HepG2 (cell line): ENCODE measurements at regions not wholly inside any gene's neighbourhood (a gene's known extent, or its start where the extent isn't known, plus 50 kb on each side); places are given as distances from the start of the nearest gene placed in this dataset.
A peak's percentile ranks its signal among the peaks of the same experiment; 100 is the strongest.

ENCODE experiments used
- ATAC-seq: fragments of 200-7000 bp; cut with Tn5 transposase; 3 replicates; pipeline ENCODE4 v1.9.1; 2020; ENCODE audit warnings: mild to moderate bottlenecking, moderate library complexity
- BruUV-seq: library from RNA; stranded (reverse); fragments of 400-500 nt; replicated peaks from 2 replicates; lab custom pipeline; 2021; lab: Mats Ljungman, UMichigan
- CTCF ChIA-PET: fragments of 300-600 bp; formaldehyde crosslinking; extraction: SDS; loops from one replicate; lab custom pipeline; 2021; ENCODE audit warnings: low total read pairs, inconsistent platforms, low intra/inter-chr PET ratio; lab: Yijun Ruan, JAX
- POLR2A ChIA-PET: fragments of 350-600 bp; sonication (Branson Sonifier 250); formaldehyde crosslinking; loops from one replicate; lab custom pipeline; 2020; ENCODE audit warnings: antibody characterized with exemption, inconsistent platforms; lab: Yijun Ruan, JAX
- DNase-seq: peaks from one replicate; pipeline ENCODE4 v3.0.0-alpha.2; 2015; ENCODE audit warnings: low spot score
- FAIRE-seq: peaks from 3 replicates; lab custom pipeline; 2011; peaks lifted over from hg19 to GRCh38; lab: Jason Lieb, UNC
- H2AFZ ChIP-seq: one replicate; pipeline ENCODE4 v1.6.1; 2011; ENCODE audit warnings: low read length, inconsistent platforms
- H3K27ac ChIP-seq: fragments of 300-600 bp; 3 replicates; pipeline ENCODE4 v1.8.0; 2011; ENCODE audit warnings: mixed run types, mild to moderate bottlenecking, mixed read lengths, low read length, inconsistent platforms; ENCODE audit not compliant: insufficient read depth; ENCODE audit errors: extremely low read length
- H3K27me3 ChIP-seq, 2 experiments: fragments of 200-600 bp in 1 of 2; 2 replicates in 1 of 2; 3 replicates in 1 of 2; pipeline versions ENCODE4 v1.6.0 to v1.8.0; 2011; ENCODE audit warnings: low read length in 2 of 2, mild to moderate bottlenecking in 2 of 2, moderate library complexity in 2 of 2, inconsistent platforms in 1 of 2; ENCODE audit not compliant: insufficient read depth in 2 of 2, control insufficient read depth in 1 of 2
- H3K36me3 ChIP-seq, 2 experiments: fragments of 200-600 bp in 1 of 2; replicated peaks in 1 of 2; 2 replicates in 1 of 2; 3 replicates in 1 of 2; pipeline versions ENCODE4 v1.5.1 to v1.8.0; 2011; ENCODE audit warnings: low read length in 2 of 2, inconsistent platforms in 1 of 2; ENCODE audit not compliant: insufficient read depth in 2 of 2, control insufficient read depth in 1 of 2
- H3K4me1 ChIP-seq: 2 replicates; pipeline ENCODE4 v1.5.1; 2012; ENCODE audit warnings: low read length, inconsistent platforms; ENCODE audit not compliant: insufficient read depth
- H3K4me2 ChIP-seq: 2 replicates; pipeline ENCODE4 v1.6.0; 2011; ENCODE audit warnings: low read depth, low read length, inconsistent platforms
- H3K4me3 ChIP-seq, 3 experiments: fragments of 200-600 bp in 1 of 3; sonication (generic), shearing (Covaris generic) in 1 of 3; replicated peaks in 1 of 3; 2 replicates each; pipeline ENCODE4 v1.5.1; 2011 to 2016; ENCODE audit warnings: low read length in 3 of 3, inconsistent platforms in 2 of 3, low read depth in 2 of 3, mild to moderate bottlenecking in 2 of 3, control low read depth in 1 of 3, mixed read lengths in 1 of 3; ENCODE audit not compliant: insufficient read depth in 1 of 3
- H3K79me2 ChIP-seq: one replicate; pipeline ENCODE4 v1.6.1; 2011; ENCODE audit warnings: low read length, inconsistent platforms; ENCODE audit not compliant: insufficient read depth
- H3K9ac ChIP-seq: 2 replicates; pipeline ENCODE4 v1.6.0; 2011; ENCODE audit warnings: mild to moderate bottlenecking, low read depth, low read length, inconsistent platforms; ENCODE audit not compliant: insufficient read depth
- H3K9me3 ChIP-seq: 2 replicates; pipeline ENCODE4 v1.5.1; 2012; ENCODE audit warnings: mild to moderate bottlenecking, low read length
- H4K20me1 ChIP-seq: 2 replicates; pipeline ENCODE4 v1.6.0; 2011; ENCODE audit warnings: inconsistent platforms, mild to moderate bottlenecking, low read length, moderate library complexity; ENCODE audit not compliant: insufficient read depth
- FOSL2 ChIP-seq: sonication (generic); formaldehyde crosslinking; IDR thresholded peaks from 2 replicates; pipeline ENCODE4 v1.4.0; 2020; ENCODE audit warnings: missing genetic modification reagents
- FOXP4 ChIP-seq: sonication (generic); formaldehyde crosslinking; IDR thresholded peaks from 2 replicates; pipeline ENCODE4 v1.4.0; 2020; ENCODE audit warnings: missing genetic modification reagents
- HDAC2 ChIP-seq: sonication (generic); formaldehyde crosslinking; IDR thresholded peaks from 2 replicates; pipeline ENCODE4 v1.4.0; 2020; ENCODE audit warnings: missing genetic modification reagents
- HOXA3 ChIP-seq: sonication (generic); formaldehyde crosslinking; IDR thresholded peaks from 2 replicates; pipeline ENCODE4 v1.5.0; 2020; ENCODE audit warnings: missing genetic modification reagents
- KLF15 ChIP-seq: sonication (generic); formaldehyde crosslinking; IDR thresholded peaks from 2 replicates; pipeline ENCODE4 v1.8.1; 2023; ENCODE audit warnings: borderline replicate concordance, mild to moderate bottlenecking, inconsistent platforms, missing genetic modification reagents, mixed read lengths
- NFIC ChIP-seq: IDR thresholded peaks from 2 replicates; pipeline ENCODE4 v1.6.1; 2012; ENCODE audit warnings: mild to moderate bottlenecking, low read length, inconsistent platforms
- NKX3-1 ChIP-seq: sonication (generic); formaldehyde crosslinking; IDR thresholded peaks from 2 replicates; pipeline ENCODE4 v1.5.0; 2020; ENCODE audit warnings: missing genetic modification reagents
- THAP11 ChIP-seq: IDR thresholded peaks from 2 replicates; pipeline ENCODE4 v1.6.1; 2016; ENCODE audit warnings: missing biosample characterization, missing genetic modification reagents
- ZFP82 ChIP-seq: sonication (generic); formaldehyde crosslinking; IDR thresholded peaks from 2 replicates; pipeline ENCODE4 v1.5.1; 2020; ENCODE audit warnings: mild to moderate bottlenecking, missing genetic modification reagents, borderline replicate concordance
- ZNF136 ChIP-seq: sonication (generic); formaldehyde crosslinking; IDR thresholded peaks from 2 replicates; pipeline ENCODE4 v1.8.1; 2022; ENCODE audit warnings: low read depth, mild to moderate bottlenecking, moderate library complexity, missing genetic modification reagents
- ZNF143 ChIP-seq: sonication (generic); formaldehyde crosslinking; IDR thresholded peaks from 2 replicates; pipeline ENCODE4 v1.4.0; 2020; ENCODE audit warnings: missing genetic modification reagents
- WGBS: methylation state at CpG from one replicate; pipeline ENCODE4 v1.1.6; 2017; ENCODE audit warnings: low lambda C conversion rate; 5-methylcytosine and 5-hydroxymethylcytosine counted together
- in situ Hi-C: cut with HindIII; loops from 2 replicates; pipeline ENCODE4 v1.10.0; 2017; ENCODE audit warnings: low pct_unique_long_range_greater_than_20kb; ENCODE audit not compliant: extremely low pct_ligation_motif_present
- intact Hi-C: fragments of 100-400 bp; cut with micrococcal nuclease; formaldehyde crosslinking; loops from one replicate; pipeline ENCODE4 v1.10.0; 2022; ENCODE audit not compliant: unreplicated experiment
- TF ChIP-seq, protein P1 (sequence below): sonication (generic); formaldehyde crosslinking; conservative IDR thresholded peaks from 2 replicates; pipeline ENCODE4 v1.4.0; 2020; ENCODE audit warnings: mild to moderate bottlenecking, missing genetic modification reagents, moderate library complexity
- TF ChIP-seq, protein P2 (sequence below): sonication (generic); IDR thresholded peaks from 2 replicates; pipeline ENCODE4 v1.6.1; 2016; ENCODE audit warnings: low read depth, borderline replicate concordance
- TF ChIP-seq, protein P3 (sequence below): IDR thresholded peaks from 2 replicates; pipeline ENCODE4 v1.6.1; 2016

GRCh38 chr4:37767019-37767418, 59.5 kb upstream of the PGM2 start (continued):
- TF ChIP-seq KLF15 = no peak

- DNase-seq = peak; percentile 78
- Histone ChIP-seq H3K4me2 (no peak overlapping the region), H3K27me3 (peaks cover 0 to 12% of the 10 kb centered on the region in 2 experiments; a peak in 2 of 5 replicates), H3K4me3 (no peak overlapping the region), H3K9me3 (no peaks in the 10 kb centered on the region), H4K20me1 (no peaks in the 10 kb centered on the region), H3K9ac (no peak overlapping the region), H3K36me3 (no peaks in the 10 kb centered on the region), H2AFZ (no peak overlapping the region), H3K79me2 (no peaks in the 10 kb centered on the region), H3K27ac (no peak overlapping the region), H3K4me1 (peaks cover 61% of the 10 kb centered on the region)
- no TSS peak for BruUV-seq
- ChIA-PET POLR2A (no interaction called here), CTCF (no interaction called here)
- in situ Hi-C loops (no loop called here), intact Hi-C loops (no loop called here)
- peak; percentile 58 for FAIRE-seq
- ATAC-seq = peak; percentile 79
- 0% methylated on average over 1 of the region's 1 CpG for WGBS
- TF ChIP-seq, protein P1, sequence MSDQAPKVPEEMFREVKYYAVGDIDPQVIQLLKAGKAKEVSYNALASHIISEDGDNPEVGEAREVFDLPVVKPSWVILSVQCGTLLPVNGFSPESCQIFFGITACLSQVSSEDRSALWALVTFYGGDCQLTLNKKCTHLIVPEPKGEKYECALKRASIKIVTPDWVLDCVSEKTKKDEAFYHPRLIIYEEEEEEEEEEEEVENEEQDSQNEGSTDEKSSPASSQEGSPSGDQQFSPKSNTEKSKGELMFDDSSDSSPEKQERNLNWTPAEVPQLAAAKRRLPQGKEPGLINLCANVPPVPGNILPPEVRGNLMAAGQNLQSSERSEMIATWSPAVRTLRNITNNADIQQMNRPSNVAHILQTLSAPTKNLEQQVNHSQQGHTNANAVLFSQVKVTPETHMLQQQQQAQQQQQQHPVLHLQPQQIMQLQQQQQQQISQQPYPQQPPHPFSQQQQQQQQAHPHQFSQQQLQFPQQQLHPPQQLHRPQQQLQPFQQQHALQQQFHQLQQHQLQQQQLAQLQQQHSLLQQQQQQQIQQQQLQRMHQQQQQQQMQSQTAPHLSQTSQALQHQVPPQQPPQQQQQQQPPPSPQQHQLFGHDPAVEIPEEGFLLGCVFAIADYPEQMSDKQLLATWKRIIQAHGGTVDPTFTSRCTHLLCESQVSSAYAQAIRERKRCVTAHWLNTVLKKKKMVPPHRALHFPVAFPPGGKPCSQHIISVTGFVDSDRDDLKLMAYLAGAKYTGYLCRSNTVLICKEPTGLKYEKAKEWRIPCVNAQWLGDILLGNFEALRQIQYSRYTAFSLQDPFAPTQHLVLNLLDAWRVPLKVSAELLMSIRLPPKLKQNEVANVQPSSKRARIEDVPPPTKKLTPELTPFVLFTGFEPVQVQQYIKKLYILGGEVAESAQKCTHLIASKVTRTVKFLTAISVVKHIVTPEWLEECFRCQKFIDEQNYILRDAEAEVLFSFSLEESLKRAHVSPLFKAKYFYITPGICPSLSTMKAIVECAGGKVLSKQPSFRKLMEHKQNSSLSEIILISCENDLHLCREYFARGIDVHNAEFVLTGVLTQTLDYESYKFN (CRISPR knock-in tag) = peak; percentile 60
- TF ChIP-seq HOXA3 (CRISPR knock-in tag) (0 out of 2 replicates have a peak, but pooled peaks have one; percentile 21), ZNF136 (CRISPR knock-in tag) (no peak), NKX3-1 (CRISPR knock-in tag) (peak; percentile 59; the same call in 1 of the 2 replicates), THAP11 (CRISPR knock-in tag) (peak; percentile 52; the same call in 1 of the 2 replicates), FOXP4 (CRISPR knock-in tag) (peak; percentile 35; the same call in 1 of the 2 replicates), NFIC (0 out of 2 replicates have a peak, but pooled peaks have one; percentile 68), ZNF143 (CRISPR knock-in tag) (peak; percentile 62; the same call in 1 of the 2 replicates), FOSL2 (CRISPR knock-in tag) (peak; percentile 72), ZFP82 (CRISPR knock-in tag) (0 out of 2 replicates have a peak, but pooled peaks have one; percentile 56), HDAC2 (CRISPR knock-in tag) (peak; percentile 73)
- TF ChIP-seq, protein P2, sequence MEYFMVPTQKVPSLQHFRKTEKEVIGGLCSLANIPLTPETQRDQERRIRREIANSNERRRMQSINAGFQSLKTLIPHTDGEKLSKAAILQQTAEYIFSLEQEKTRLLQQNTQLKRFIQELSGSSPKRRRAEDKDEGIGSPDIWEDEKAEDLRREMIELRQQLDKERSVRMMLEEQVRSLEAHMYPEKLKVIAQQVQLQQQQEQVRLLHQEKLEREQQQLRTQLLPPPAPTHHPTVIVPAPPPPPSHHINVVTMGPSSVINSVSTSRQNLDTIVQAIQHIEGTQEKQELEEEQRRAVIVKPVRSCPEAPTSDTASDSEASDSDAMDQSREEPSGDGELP = peak; percentile 19
- TF ChIP-seq, protein P3, sequence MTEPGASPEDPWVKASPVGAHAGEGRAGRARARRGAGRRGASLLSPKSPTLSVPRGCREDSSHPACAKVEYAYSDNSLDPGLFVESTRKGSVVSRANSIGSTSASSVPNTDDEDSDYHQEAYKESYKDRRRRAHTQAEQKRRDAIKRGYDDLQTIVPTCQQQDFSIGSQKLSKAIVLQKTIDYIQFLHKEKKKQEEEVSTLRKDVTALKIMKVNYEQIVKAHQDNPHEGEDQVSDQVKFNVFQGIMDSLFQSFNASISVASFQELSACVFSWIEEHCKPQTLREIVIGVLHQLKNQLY = peak; percentile 56; the same call in 1 of the 2 replicates
Measured at GRCh38 chr4:37765741-37766140, 60.7 kb upstream of the PGM2 start.
